Stimulated activated CD4-positive, alpha-beta T cell treated with anti-CD3 and anti-CD28 coated beads, Interleukin-2, amount 100 ng/mL, for 4 hours (primary cell): ENCODE measurements at regions not wholly inside any gene's neighbourhood (a gene's known extent, or its start where the extent isn't known, plus 50 kb on each side); places are given as distances from the start of the nearest gene placed in this dataset.

Experiments used
- DNase-seq: peaks from one replicate; pipeline ENCODE4 v3.0.0-alpha.2; 2020; ENCODE audit warnings: low read depth

GRCh38 chr5:175765858-175766257 is 105.5 kb upstream of the CPLX2 start:
- no peak for DNase-seq

- DNase-seq, result no peak
These were observed 104.4 kb upstream of the CPLX2 start for GRCh38 chr5:175766963-175767362.

GRCh38 chr5:175772747-175773533 is 98.4 kb upstream of the CPLX2 start:
- no peak for DNase-seq

- DNase-seq, result no peak
These were observed 97.8 kb upstream of the CPLX2 start for GRCh38 chr5:175773534-175774070.

GRCh38 chr5:175775416-175775815 is 96.0 kb upstream of the CPLX2 start:
- DNase-seq, result no peak

- no peak for DNase-seq
These were observed 92.4 kb upstream of the CPLX2 start for GRCh38 chr5:175778951-175779503.

- DNase-seq, result no peak
These were observed 87.6 kb upstream of the CPLX2 start for GRCh38 chr5:175783739-175784138.

GRCh38 chr5:175784230-175784629 is 87.1 kb upstream of the CPLX2 start:
- DNase-seq, result no peak

- DNase-seq, result no peak
These were observed 85.7 kb upstream of the CPLX2 start for GRCh38 chr5:175785681-175786080.

- DNase-seq, result no peak
These were observed 83.1 kb upstream of the CPLX2 start for GRCh38 chr5:175788155-175788787.

GRCh38 chr5:175789670-175790069 is 81.7 kb upstream of the CPLX2 start:
- no peak for DNase-seq

GRCh38 chr5:175790796-175791195 is 80.6 kb upstream of the CPLX2 start:
- no peak for DNase-seq

- DNase-seq, result no peak
These were observed 75.4 kb upstream of the CPLX2 start for GRCh38 chr5:175795959-175796358.

GRCh38 chr5:175796536-175797499 is 74.6 kb upstream of the CPLX2 start:
- DNase-seq, result peak; percentile 46

GRCh38 chr5:175797521-175798038 is 73.8 kb upstream of the CPLX2 start:
- no peak for DNase-seq

GRCh38 chr5:175798626-175799025 is 72.8 kb upstream of the CPLX2 start:
- no peak for DNase-seq

- DNase-seq, result no peak
These were observed 70.7 kb upstream of the CPLX2 start for GRCh38 chr5:175800656-175801081.

- no peak for DNase-seq
These were observed 69.0 kb upstream of the CPLX2 start for GRCh38 chr5:175802361-175802760.

GRCh38 chr5:175803254-175803653 is 68.1 kb upstream of the CPLX2 start:
- no peak for DNase-seq

GRCh38 chr5:175803736-175804454 is 67.5 kb upstream of the CPLX2 start:
- no peak for DNase-seq
